Breast epithelium (tissue), 3 donors: ENCODE measurements at regions not wholly inside any gene's neighbourhood (a gene's known extent, or its start where the extent isn't known, plus 50 kb on each side); places are given as distances from the start of the nearest gene placed in this dataset.

Experiments used
- POLR2AphosphoS5 ChIP-seq, 3 donors: sonication (generic); formaldehyde crosslinking; IDR thresholded peaks; one replicate each; pipeline ENCODE4 v1.6.1; 2017; ENCODE audit warnings: antibody characterized with exemption in 3 of 3
- TF ChIP-seq, protein P1 (sequence below), 3 donors: fragments of 450-650 bp; IDR thresholded peaks; one replicate each; pipeline ENCODE4 v1.5.1; 2016 to 2017; ENCODE audit warnings: antibody characterized with exemption in 3 of 3, mild to moderate bottlenecking in 3 of 3, moderate library complexity in 3 of 3

DNA sequence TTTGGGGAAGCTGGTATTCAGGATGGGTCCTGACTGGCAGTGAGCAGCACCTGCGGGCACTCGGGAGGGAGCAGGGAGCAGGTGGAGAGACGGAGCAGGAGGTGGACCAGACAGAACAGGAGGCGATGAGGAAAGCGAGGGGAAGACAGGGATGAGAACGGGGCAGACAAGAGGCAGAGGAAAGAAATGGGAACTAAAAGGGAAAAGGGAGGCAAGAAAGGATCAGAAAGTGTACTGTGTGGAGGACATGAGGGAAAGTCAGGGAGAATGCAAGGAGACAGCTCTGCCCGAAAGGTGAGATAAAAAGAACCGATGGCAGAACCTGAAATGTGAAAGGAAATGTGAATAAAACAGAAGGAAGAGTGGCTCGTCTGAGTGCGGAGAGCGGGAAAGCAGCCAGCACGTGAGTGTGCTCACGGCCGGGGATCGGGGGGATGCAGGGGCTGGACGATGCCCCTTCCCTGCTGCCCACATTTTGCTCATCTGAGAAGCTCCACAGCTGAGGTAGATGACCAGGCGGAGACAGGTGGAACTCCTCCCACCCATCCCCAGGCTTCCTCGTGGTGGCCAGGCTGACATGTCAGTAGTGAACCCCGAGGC is 494.4 kb upstream of the B3GAT1 start:
- no peak for TF ChIP-seq POLR2AphosphoS5 (IDR thresholded peaks at IDR 0.05)
- TF ChIP-seq, protein P1, sequence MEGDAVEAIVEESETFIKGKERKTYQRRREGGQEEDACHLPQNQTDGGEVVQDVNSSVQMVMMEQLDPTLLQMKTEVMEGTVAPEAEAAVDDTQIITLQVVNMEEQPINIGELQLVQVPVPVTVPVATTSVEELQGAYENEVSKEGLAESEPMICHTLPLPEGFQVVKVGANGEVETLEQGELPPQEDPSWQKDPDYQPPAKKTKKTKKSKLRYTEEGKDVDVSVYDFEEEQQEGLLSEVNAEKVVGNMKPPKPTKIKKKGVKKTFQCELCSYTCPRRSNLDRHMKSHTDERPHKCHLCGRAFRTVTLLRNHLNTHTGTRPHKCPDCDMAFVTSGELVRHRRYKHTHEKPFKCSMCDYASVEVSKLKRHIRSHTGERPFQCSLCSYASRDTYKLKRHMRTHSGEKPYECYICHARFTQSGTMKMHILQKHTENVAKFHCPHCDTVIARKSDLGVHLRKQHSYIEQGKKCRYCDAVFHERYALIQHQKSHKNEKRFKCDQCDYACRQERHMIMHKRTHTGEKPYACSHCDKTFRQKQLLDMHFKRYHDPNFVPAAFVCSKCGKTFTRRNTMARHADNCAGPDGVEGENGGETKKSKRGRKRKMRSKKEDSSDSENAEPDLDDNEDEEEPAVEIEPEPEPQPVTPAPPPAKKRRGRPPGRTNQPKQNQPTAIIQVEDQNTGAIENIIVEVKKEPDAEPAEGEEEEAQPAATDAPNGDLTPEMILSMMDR (IDR thresholded peaks at IDR 0.05) = no peak
